ENCODE measurements at regions not wholly inside any gene's neighbourhood (a gene's known extent, or its start where the extent isn't known, plus 50 kb on each side); places are given as distances from the start of the nearest gene placed in this dataset.
"Not testable (repeated sequence)": the region's sequence is repeated elsewhere in the genome, so short reads cannot be mapped to it uniquely, and the experiment has no call there.

- FAIRE-seq (peak; percentile 43), DNase-seq (ENCODE audit: insufficient read length, low spot score) (peak; percentile 61)
- no peak for TF ChIP-seq POLR2A (IDR thresholded peaks at IDR 0.05; ENCODE audit: low read depth, low read length)
Observed at GRCh38 chr1:65067491-65068201, 80.4 kb upstream of the AK4 start.

DNA sequence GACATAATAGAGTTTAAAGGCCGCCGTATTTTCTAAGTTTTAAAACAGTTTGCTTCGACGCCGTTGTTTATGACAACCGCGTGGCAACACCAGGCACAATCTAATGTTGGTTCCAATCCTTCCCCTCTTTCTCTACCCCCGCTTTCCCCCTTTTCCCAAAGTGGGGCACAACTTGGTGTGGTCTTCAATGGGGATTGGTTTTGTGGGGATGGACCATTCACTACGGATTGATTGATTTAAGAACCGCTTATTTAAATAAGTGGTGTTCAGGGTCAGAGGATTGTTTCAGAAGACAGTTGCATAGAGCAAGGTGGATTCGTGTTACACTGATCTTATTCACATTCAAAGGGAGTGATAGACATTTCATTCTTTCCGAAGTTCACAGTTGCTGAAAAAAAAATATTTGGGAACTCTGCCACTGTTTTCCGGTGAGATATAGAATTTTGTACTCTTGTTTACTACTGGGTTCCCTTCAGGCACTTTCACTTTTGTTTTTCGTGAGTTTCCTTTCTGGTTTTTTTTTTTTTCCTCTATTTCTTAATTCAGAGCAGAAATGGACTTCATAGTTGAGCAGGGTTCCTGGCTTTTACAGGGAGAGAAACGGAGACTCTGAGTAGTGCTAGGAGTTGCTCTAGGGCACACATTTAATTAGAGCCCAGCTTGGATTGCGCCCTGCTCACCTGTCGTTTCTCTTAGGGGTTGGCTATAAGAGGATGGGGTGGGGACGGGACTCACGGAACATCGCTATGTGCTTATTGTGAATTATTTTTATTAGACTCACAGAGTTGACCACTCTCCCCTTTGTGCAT is 79.6 kb upstream of the AK4 start:
- DNase-seq (ENCODE audit: insufficient read length, low spot score) (peak; percentile 44), FAIRE-seq (peak; percentile 27)
- TF ChIP-seq POLR2A (IDR thresholded peaks at IDR 0.05; ENCODE audit: low read depth, low read length) = no peak

- no peak for FAIRE-seq
- no peak for TF ChIP-seq POLR2A (IDR thresholded peaks at IDR 0.05; ENCODE audit: low read depth, low read length)
- no peak for DNase-seq (ENCODE audit: insufficient read length, low spot score)
Observed at GRCh38 chr1:65069011-65069565, 78.9 kb upstream of the AK4 start.

DNA sequence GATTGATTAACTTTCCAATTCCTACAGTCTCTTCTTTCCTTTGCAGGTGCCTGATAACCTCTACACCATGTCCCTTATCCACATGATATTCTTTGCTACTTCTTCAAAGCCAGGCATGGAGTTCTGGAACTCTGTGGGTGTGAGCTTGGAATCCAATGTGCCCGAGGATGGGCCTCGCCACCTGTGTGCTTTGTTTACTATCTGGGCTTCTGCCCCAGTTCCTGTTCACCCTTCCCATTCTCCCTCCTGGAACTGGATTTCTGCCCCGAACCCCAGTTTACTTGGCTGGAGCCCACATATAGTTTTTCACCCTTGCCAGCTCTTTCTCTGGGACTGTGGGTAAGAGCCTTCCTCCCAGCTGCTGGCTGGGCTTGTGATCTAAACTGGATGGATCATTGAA is 75.2 kb upstream of the AK4 start:
- DNase-seq (ENCODE audit: insufficient read length, low spot score) = no peak
- no peak for FAIRE-seq
- TF ChIP-seq POLR2A (IDR thresholded peaks at IDR 0.05; ENCODE audit: low read depth, low read length) = no peak

GRCh38 chr1:65075123-65075976 is 72.7 kb upstream of the AK4 start:
- FAIRE-seq (peak; percentile 88), DNase-seq (ENCODE audit: insufficient read length, low spot score) (peak; percentile 35)
- no peak for TF ChIP-seq POLR2A (IDR thresholded peaks at IDR 0.05; ENCODE audit: low read depth, low read length)

DNA sequence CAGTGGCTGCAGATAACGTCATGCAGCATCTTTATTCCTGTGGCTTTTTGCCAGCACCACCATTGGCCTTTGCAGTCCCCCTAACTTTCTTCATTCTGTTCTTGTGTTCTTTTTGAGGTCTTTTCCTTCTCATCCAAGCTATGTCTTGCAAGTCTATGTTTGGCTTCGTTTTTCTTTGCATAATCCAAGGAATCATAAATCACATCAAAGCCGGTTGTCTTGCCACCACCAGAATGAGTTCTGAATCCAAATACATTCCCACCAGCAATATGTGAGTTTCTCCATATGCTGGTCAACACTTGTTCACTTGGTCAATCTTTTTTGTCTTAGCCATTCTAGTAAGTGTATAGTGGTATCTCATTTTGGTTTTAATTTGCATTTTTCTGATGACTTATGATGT is 70.6 kb upstream of the AK4 start:
- DNase-seq (ENCODE audit: insufficient read length, low spot score) = no peak
- TF ChIP-seq POLR2A (IDR thresholded peaks at IDR 0.05; ENCODE audit: low read depth, low read length) = no peak
- no peak for FAIRE-seq

- TF ChIP-seq POLR2A (IDR thresholded peaks at IDR 0.05; ENCODE audit: low read depth, low read length) = no peak
- DNase-seq (ENCODE audit: insufficient read length, low spot score) (peak; percentile 46), FAIRE-seq (peak; percentile 89)
Observed at GRCh38 chr1:65079941-65080340, 68.1 kb upstream of the AK4 start.

DNA sequence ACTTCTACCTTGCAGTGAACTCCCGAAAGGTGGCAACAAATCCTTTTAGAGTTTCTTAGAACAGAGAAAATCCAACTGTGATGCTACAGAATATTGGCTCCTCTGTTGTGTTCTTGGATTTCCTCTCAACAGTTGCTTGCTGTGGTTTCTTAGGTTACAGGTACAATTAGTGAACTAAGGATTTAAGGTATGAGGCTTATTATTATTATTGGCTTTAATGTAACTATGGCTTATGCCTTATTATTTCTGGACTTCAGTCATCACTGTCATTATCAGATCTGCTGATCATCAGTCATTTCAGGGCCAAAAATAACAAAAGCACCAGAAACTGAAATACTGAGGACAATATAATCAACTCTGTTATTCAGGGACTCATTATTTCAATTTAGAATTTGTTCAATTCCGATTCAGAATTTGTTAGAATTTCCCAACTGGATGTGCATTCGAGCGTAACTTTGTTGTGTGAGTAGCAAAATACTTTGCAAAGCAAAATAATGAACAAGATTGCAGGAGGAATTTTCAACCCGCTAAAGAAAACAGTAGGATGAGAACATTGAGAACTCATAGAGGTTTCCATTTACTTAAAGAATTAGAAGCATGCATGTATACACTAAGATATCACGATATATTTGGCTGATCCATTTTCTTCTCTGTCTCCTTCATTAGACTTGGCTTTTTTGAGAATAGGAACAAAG is 65.5 kb upstream of the AK4 start:
- DNase-seq (ENCODE audit: insufficient read length, low spot score) (no peak), FAIRE-seq (no peak)
- no peak for TF ChIP-seq POLR2A (IDR thresholded peaks at IDR 0.05; ENCODE audit: low read depth, low read length)

DNA sequence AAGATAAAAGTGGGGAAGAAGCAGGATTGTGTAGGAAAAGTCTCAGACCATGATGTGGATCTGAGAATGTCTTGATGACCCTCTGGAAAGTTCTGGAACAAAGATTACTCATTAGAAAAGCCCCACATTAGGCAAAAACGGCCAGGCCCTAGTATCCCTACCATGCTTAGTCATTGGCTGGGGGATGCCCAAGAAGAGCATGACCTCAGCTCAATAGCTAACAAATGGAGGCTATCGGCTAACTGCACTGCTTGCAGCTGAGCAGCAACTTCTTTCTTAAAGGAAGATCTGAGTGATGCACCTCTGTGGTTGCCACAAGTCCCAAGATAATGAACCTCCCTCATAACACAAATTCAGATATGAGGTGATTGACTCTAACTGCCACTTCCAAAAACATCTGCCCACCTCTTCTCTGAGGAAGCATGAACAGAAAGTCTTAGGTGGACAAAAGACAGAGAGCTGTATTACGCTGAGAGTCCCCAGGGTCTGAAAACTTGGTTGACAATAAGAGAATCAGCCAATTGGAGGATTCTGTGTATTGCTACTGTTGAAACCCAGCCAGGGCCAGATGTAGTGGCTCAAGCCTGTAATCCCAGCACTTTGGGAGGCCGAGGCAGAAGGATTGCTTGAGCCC is 64.6 kb upstream of the AK4 start:
- FAIRE-seq (no peak), DNase-seq (ENCODE audit: insufficient read length, low spot score) (no peak)
- no peak for TF ChIP-seq POLR2A (IDR thresholded peaks at IDR 0.05; ENCODE audit: low read depth, low read length)

DNA sequence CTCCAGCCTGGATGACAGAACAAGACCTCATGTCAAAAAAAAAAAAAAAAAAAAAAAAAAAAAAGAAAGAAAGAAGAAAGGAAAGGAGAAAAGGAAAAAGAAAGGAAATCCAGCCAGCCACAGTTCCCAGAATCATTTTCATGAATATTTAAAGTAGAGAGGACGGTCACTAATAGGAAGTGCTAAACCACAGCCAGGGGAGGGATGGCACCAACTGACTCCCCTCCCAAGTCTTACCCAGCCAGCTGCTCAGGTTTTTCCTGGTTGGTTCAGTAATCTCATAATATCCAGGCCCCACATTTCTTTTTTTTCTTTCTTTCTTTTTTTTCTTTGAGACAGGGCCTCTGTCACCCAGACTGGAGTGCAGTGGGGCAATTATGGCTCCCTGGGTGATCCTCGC is 63.9 kb upstream of the AK4 start:
- no peak for TF ChIP-seq POLR2A (IDR thresholded peaks at IDR 0.05; ENCODE audit: low read depth, low read length)
- FAIRE-seq (no peak), DNase-seq (ENCODE audit: insufficient read length, low spot score) (no peak)

DNA sequence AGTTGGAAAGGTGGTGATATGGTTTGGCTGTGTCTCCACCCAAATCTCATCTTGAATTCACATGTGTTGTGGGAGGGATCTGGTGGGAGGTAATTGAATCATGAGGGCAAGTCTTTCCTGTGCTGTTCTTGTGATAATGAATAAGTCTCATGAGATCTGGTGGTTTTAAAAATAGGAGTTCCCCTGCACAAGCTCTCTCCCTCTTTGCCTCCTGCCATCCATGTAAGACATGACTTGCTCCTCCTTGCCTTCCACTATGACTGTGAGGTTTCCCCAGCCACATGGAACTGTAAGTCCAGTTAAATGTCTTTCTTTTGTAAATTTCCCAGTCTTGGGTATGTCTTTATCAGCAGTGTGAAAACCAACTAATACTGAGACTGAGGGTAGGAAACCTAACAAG is 60.5 kb upstream of the AK4 start:
- not testable (repeated sequence) for DNase-seq (ENCODE audit: insufficient read length, low spot score); FAIRE-seq

DNA sequence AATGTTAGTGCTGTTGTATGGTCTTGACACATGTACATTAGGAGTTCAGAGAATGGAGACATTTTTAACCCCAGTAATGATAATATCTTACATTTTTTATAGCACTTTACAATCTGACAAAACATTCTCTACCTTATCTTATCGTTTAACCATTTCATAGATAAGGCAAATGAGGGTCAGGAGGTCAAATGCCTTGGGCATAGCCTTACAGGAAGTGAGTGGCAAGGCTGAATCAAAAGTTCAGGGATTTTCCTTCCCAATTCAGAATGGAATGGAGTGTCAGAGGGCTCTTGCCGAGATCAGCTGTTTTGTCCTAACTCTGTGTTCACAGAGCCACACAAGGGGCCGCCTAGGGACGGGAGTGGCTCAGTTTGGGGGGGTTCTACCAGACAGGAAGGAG is 57.6 kb upstream of the AK4 start:
- DNase-seq (ENCODE audit: insufficient read length, low spot score) = no peak
- TF ChIP-seq POLR2A (IDR thresholded peaks at IDR 0.05; ENCODE audit: low read depth, low read length) = no peak
- FAIRE-seq = no peak

DNA sequence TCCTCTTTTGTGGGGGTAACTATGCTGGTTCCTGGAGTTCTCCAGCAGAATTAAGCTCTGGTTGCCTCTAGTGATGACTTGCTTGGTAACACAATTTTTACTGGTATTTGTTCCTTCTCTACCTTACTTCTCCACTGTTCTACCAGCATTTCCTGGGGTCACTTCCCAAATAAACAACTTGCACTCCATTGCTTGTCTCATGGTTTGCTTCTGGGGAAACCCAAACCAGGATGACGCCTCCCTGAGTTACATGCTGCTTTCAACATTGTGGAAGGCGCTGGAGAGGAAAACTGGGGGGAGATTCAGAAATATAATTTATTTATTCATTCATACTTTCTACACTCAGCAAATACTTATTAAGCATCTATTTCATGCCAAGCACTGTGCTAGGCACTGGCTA is 55.3 kb upstream of the AK4 start:
- no peak for DNase-seq (ENCODE audit: insufficient read length, low spot score)
- no peak for TF ChIP-seq POLR2A (IDR thresholded peaks at IDR 0.05; ENCODE audit: low read depth, low read length)
- FAIRE-seq = no peak
